HEK293 (cell line): ENCODE measurements at regions not wholly inside any gene's neighbourhood (a gene's known extent, or its start where the extent isn't known, plus 50 kb on each side); places are given as distances from the start of the nearest gene placed in this dataset.

Experiments used
- CTCF ChIA-PET: fragments of 350-600 bp; formaldehyde crosslinking; extraction: SDS; loops from one replicate; lab custom pipeline; 2021; ENCODE audit warnings: antibody characterized with exemption; lab: Yijun Ruan, JAX
- POLR2A ChIA-PET: fragments of 300-600 bp; formaldehyde crosslinking; extraction: SDS; loops from one replicate; lab custom pipeline; 2020; ENCODE audit warnings: antibody characterized with exemption, inconsistent platforms; lab: Yijun Ruan, JAX
- H3K27ac ChIP-seq: fragments of 200-500 bp; sonication (Bioruptor generic); 2 replicates; pipeline ENCODE4 v1.5.1; 2014; ENCODE audit warnings: low read depth, low read length, control low read depth, inconsistent platforms; ENCODE audit errors: extremely low read depth
- H3K36me3 ChIP-seq, 2 experiments: fragments of 200-500 bp in 1 of 2; sonication (Bioruptor generic) in 1 of 2; 1 replicate in 1 of 2; 2 replicates in 1 of 2; pipeline ENCODE4 v1.5.1; 2014 to 2017; ENCODE audit warnings: inconsistent platforms in 2 of 2, low read length in 2 of 2; ENCODE audit not compliant: control insufficient read depth in 2 of 2, insufficient read depth in 1 of 2
- H3K4me1 ChIP-seq: fragments of 200-500 bp; sonication (Bioruptor generic); 2 replicates; pipeline ENCODE4 v1.5.1; 2014; ENCODE audit warnings: mild to moderate bottlenecking, low read length, inconsistent platforms; ENCODE audit not compliant: control insufficient read depth, insufficient read depth
- H3K4me3 ChIP-seq: 2 replicates; pipeline ENCODE4 v1.5.1; 2011; ENCODE audit warnings: low read depth, mild to moderate bottlenecking, control low read depth, low read length, moderate library complexity
- H3K9me3 ChIP-seq: fragments of 200-500 bp; sonication (Bioruptor generic); 2 replicates; pipeline ENCODE4 v1.5.1; 2014; ENCODE audit warnings: low read depth, low read length, inconsistent platforms; ENCODE audit not compliant: control insufficient read depth, insufficient read depth
- MZF1 ChIP-seq: fragments of 450-650 bp; formaldehyde crosslinking; IDR thresholded peaks from 2 replicates; pipeline ENCODE4 v1.5.1; 2017; ENCODE audit warnings: missing biosample characterization, missing genetic modification characterization, borderline replicate concordance
- SCRT1 ChIP-seq: fragments of 450-650 bp; formaldehyde crosslinking; IDR thresholded peaks from 2 replicates; pipeline ENCODE4 v1.5.1; 2016; ENCODE audit warnings: missing biosample characterization, missing genetic modification characterization, borderline replicate concordance
- YY1 ChIP-seq: fragments of 450-650 bp; formaldehyde crosslinking; IDR thresholded peaks from 2 replicates; pipeline ENCODE4 v1.5.1; 2018; ENCODE audit warnings: missing biosample characterization, missing genetic modification characterization
- ZBTB17 ChIP-seq: fragments of 450-650 bp; formaldehyde crosslinking; IDR thresholded peaks from 2 replicates; pipeline ENCODE4 v1.5.1; 2016; ENCODE audit warnings: missing biosample characterization, missing genetic modification characterization
- ZBTB20 ChIP-seq: fragments of 450-650 bp; formaldehyde crosslinking; IDR thresholded peaks from 2 replicates; pipeline ENCODE4 v1.5.1; 2016; ENCODE audit warnings: missing biosample characterization, missing genetic modification characterization
- ZBTB44 ChIP-seq: fragments of 450-650 bp; IDR thresholded peaks from 2 replicates; pipeline ENCODE4 v1.5.1; 2018; ENCODE audit warnings: missing biosample characterization, mild to moderate bottlenecking, missing genetic modification characterization
- ZNF114 ChIP-seq: fragments of 450-650 bp; formaldehyde crosslinking; IDR thresholded peaks from 2 replicates; pipeline ENCODE4 v1.5.0; 2017; ENCODE audit warnings: missing biosample characterization, missing genetic modification characterization
- ZNF174 ChIP-seq: fragments of 450-650 bp; formaldehyde crosslinking; IDR thresholded peaks from 2 replicates; pipeline ENCODE4 v1.5.0; 2017; ENCODE audit warnings: missing biosample characterization, mild to moderate bottlenecking, missing genetic modification characterization
- ZNF175 ChIP-seq: fragments of 450-650 bp; formaldehyde crosslinking; IDR thresholded peaks from 2 replicates; pipeline ENCODE4 v1.5.1; 2016; ENCODE audit warnings: missing biosample characterization, missing genetic modification characterization
- ZNF19 ChIP-seq: fragments of 450-650 bp; formaldehyde crosslinking; IDR thresholded peaks from 2 replicates; pipeline ENCODE4; 2016; ENCODE audit warnings: missing biosample characterization, missing genetic modification characterization, low read depth
- ZNF2 ChIP-seq: fragments of 450-650 bp; formaldehyde crosslinking; IDR thresholded peaks from 2 replicates; pipeline ENCODE4 v1.5.1; 2016; ENCODE audit warnings: missing biosample characterization, missing genetic modification characterization
- ZNF24 ChIP-seq: fragments of 450-650 bp; formaldehyde crosslinking; IDR thresholded peaks from 2 replicates; pipeline ENCODE4 v1.5.1; 2016; ENCODE audit warnings: missing biosample characterization, missing genetic modification characterization
- ZNF362 ChIP-seq: fragments of 450-650 bp; formaldehyde crosslinking; IDR thresholded peaks from 2 replicates; pipeline ENCODE4 v1.5.1; 2016; ENCODE audit warnings: missing biosample characterization, missing genetic modification characterization
- ZNF366 ChIP-seq: fragments of 450-650 bp; formaldehyde crosslinking; conservative IDR thresholded peaks from 2 replicates; pipeline ENCODE4 v1.5.1; 2016; ENCODE audit warnings: missing biosample characterization, missing genetic modification characterization
- ZNF433 ChIP-seq: fragments of 450-650 bp; formaldehyde crosslinking; IDR thresholded peaks from 2 replicates; pipeline ENCODE4 v1.5.1; 2016; ENCODE audit warnings: missing biosample characterization, missing genetic modification characterization, low read depth
- ZNF501 ChIP-seq: fragments of 450-650 bp; formaldehyde crosslinking; IDR thresholded peaks from 2 replicates; pipeline ENCODE4 v1.5.1; 2016; ENCODE audit warnings: missing biosample characterization, missing genetic modification characterization
- ZNF514 ChIP-seq: fragments of 450-650 bp; formaldehyde crosslinking; IDR thresholded peaks from 2 replicates; pipeline ENCODE4 v1.5.1; 2016; ENCODE audit warnings: missing biosample characterization, missing genetic modification characterization
- ZNF518A ChIP-seq: fragments of 450-650 bp; formaldehyde crosslinking; conservative IDR thresholded peaks from 2 replicates; pipeline ENCODE4 v1.5.1; 2016; ENCODE audit warnings: low read depth, missing biosample characterization, missing genetic modification characterization
- ZNF548 ChIP-seq: fragments of 450-650 bp; formaldehyde crosslinking; IDR thresholded peaks from 2 replicates; pipeline ENCODE4 v1.5.1; 2016; ENCODE audit warnings: missing biosample characterization, missing genetic modification characterization
- ZNF561 ChIP-seq: fragments of 450-650 bp; IDR thresholded peaks from 2 replicates; pipeline ENCODE4 v1.5.1; 2018; ENCODE audit warnings: missing biosample characterization, missing genetic modification characterization, borderline replicate concordance
- ZNF621 ChIP-seq: fragments of 450-650 bp; formaldehyde crosslinking; IDR thresholded peaks from 2 replicates; pipeline ENCODE4 v1.5.1; 2017; ENCODE audit warnings: missing biosample characterization, missing genetic modification characterization
- ZNF629 ChIP-seq: fragments of 450-650 bp; formaldehyde crosslinking; IDR thresholded peaks from 2 replicates; pipeline ENCODE4 v1.5.1; 2017; ENCODE audit warnings: missing biosample characterization, missing genetic modification characterization
- ZNF677 ChIP-seq: fragments of 450-650 bp; IDR thresholded peaks from 2 replicates; pipeline ENCODE4 v1.5.0; 2018; ENCODE audit warnings: missing biosample characterization, mild to moderate bottlenecking, missing genetic modification characterization, moderate library complexity
- ZNF830 ChIP-seq: fragments of 450-650 bp; IDR thresholded peaks from 2 replicates; pipeline ENCODE4 v1.5.0; 2018; ENCODE audit warnings: missing biosample characterization, missing genetic modification characterization, low read depth, mild to moderate bottlenecking, moderate library complexity
- ZSCAN30 ChIP-seq: fragments of 450-650 bp; IDR thresholded peaks from 2 replicates; pipeline ENCODE4 v1.5.1; 2018; ENCODE audit warnings: missing biosample characterization, mild to moderate bottlenecking, missing genetic modification characterization, moderate library complexity

- no peaks in the 10 kb centered on the region for H3K36me3 ChIP-seq
- H3K9me3 ChIP-seq, result no peaks in the 10 kb centered on the region
- no peak overlapping the region for H3K27ac ChIP-seq
- POLR2A ChIA-PET, result no interaction called here
- CTCF ChIA-PET, result interaction anchor here (0.6 kb wide), 1 partner anchor 1732 kb away, joined by 3 read pairs; no protein-coding TSS in a partner anchor
- H3K4me3 ChIP-seq, result no peak overlapping the region
- TF ChIP-seq YY1 (no peak), ZNF621 (tag by site-specific recombination) (no peak), ZBTB20 (tag by site-specific recombination) (no peak)
- H3K4me1 ChIP-seq, result no peaks in the 10 kb centered on the region
These were observed 131.7 kb upstream of the ISX start for GRCh38 chr22:34934261-34934660.

- Histone ChIP-seq H3K9me3 (no peaks in the 10 kb centered on the region), H3K36me3 (no peaks in the 10 kb centered on the region), H3K27ac (no peak overlapping the region), H3K4me1 (no peaks in the 10 kb centered on the region), H3K4me3 (no peak overlapping the region)
- TF ChIP-seq ZBTB44, result no peak
- no peak for TF ChIP-seq ZSCAN30 (tag by site-specific recombination)
- no peak for TF ChIP-seq ZNF2
- no peak for TF ChIP-seq ZNF830 (tag by site-specific recombination)
- no peak for TF ChIP-seq ZBTB17 (tag by site-specific recombination)
- TF ChIP-seq ZNF518A (tag by site-specific recombination), result no peak
- no peak for TF ChIP-seq SCRT1 (tag by site-specific recombination)
- no peak for TF ChIP-seq ZNF114 (tag by site-specific recombination)
- no peak for TF ChIP-seq ZNF677 (tag by site-specific recombination)
- TF ChIP-seq ZNF514 (tag by site-specific recombination), result no peak
- CTCF ChIA-PET, result interaction anchor here (0.6 to 1.7 kb wide), 8 partner anchors 20 to 288 kb away, joined by 3 to 6 read pairs (median 4); no protein-coding TSS in a partner anchor
- POLR2A ChIA-PET, result no interaction called here
These were observed 122.1 kb upstream of the ISX start for GRCh38 chr22:34943830-34944229.

- no peaks in the 10 kb centered on the region for H3K4me1 ChIP-seq
- CTCF ChIA-PET, result interaction anchor here (0.6 to 1.2 kb wide), 4 partner anchors 22 to 1438 kb away, joined by 3 to 4 read pairs (median 3); no protein-coding TSS in a partner anchor
- POLR2A ChIA-PET, result no interaction called here
- H3K27ac ChIP-seq, result no peak overlapping the region
- H3K9me3 ChIP-seq, result no peaks in the 10 kb centered on the region
- no peak overlapping the region for H3K4me3 ChIP-seq
- no peaks in the 10 kb centered on the region for H3K36me3 ChIP-seq
- TF ChIP-seq ZNF561 (tag by site-specific recombination), result no peak
- TF ChIP-seq MZF1 (tag by site-specific recombination), result no peak
- no peak for TF ChIP-seq ZNF362 (tag by site-specific recombination)
- no peak for TF ChIP-seq ZNF19 (tag by site-specific recombination)
- TF ChIP-seq ZNF24 (tag by site-specific recombination), result no peak
- no peak for TF ChIP-seq ZNF174 (tag by site-specific recombination)
- TF ChIP-seq ZNF433, result no peak
- no peak for TF ChIP-seq ZNF629 (tag by site-specific recombination)
- no peak for TF ChIP-seq ZNF548 (tag by site-specific recombination)
- no peak for TF ChIP-seq ZNF501 (tag by site-specific recombination)
- no peak for TF ChIP-seq ZNF175 (tag by site-specific recombination)
- no peak for TF ChIP-seq ZNF366 (tag by site-specific recombination)
These were observed 119.5 kb upstream of the ISX start for GRCh38 chr22:34946339-34946985.
